ENCODE measurements at regions not wholly inside any gene's neighbourhood (a gene's known extent, or its start where the extent isn't known, plus 50 kb on each side); places are given as distances from the start of the nearest gene placed in this dataset.

DNA sequence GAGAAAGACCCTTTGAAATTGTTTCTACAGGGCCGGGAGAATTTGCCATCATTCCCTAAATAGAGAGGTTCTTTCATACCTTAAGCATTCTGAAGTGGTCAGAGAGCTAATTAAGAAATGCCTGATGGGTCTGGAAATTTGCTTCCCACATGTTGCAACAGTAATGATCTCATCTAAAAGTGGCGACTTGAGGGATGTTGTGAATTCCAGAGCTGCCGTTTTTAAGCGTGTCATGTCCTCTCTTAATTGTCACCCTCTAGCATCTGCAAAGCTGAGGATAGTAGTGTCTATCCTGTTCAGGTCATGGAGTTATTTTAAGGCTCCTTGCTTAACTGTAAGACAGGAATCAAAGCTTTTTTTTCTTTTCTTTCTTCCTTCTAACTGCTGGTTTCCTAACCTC, 60.4 kb downstream of the FOS start:
- TF ChIP-seq, protein P1, sequence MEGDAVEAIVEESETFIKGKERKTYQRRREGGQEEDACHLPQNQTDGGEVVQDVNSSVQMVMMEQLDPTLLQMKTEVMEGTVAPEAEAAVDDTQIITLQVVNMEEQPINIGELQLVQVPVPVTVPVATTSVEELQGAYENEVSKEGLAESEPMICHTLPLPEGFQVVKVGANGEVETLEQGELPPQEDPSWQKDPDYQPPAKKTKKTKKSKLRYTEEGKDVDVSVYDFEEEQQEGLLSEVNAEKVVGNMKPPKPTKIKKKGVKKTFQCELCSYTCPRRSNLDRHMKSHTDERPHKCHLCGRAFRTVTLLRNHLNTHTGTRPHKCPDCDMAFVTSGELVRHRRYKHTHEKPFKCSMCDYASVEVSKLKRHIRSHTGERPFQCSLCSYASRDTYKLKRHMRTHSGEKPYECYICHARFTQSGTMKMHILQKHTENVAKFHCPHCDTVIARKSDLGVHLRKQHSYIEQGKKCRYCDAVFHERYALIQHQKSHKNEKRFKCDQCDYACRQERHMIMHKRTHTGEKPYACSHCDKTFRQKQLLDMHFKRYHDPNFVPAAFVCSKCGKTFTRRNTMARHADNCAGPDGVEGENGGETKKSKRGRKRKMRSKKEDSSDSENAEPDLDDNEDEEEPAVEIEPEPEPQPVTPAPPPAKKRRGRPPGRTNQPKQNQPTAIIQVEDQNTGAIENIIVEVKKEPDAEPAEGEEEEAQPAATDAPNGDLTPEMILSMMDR (IDR thresholded peaks at IDR 0.05): no peak
- TF ChIP-seq POLR2A (IDR thresholded peaks at IDR 0.05) (no peak), POLR2AphosphoS5 (IDR thresholded peaks at IDR 0.05) (no peak)
